ENCODE measurements at regions not wholly inside any gene's neighbourhood (a gene's known extent, or its start where the extent isn't known, plus 50 kb on each side); places are given as distances from the start of the nearest gene placed in this dataset.

DNA sequence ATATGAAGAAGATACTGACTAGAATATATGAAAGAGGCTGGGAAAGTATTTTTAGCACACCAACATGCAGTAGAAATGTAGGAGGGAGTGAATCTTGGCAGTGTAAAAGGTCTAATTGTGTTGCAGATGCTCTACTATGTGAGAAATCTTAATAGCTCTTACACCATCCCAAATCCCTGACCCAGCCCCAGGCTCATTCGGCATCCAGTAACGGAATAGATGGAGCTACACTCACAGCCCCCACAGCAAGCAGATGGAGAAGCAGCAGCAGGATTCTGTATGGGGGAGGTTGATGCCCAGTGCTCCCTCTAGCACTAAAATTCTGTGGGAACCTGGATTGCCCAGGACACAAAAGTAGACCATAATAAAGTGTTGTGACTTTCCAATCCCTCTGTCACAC lies 153.2 kb upstream of the PRDX4 start:
- H3K4me3 Mint-ChIP-seq: no peak overlapping the region
- H3K4me1 Mint-ChIP-seq: peaks cover 38% of the 10 kb centered on the region
- peaks cover 5% of the 10 kb centered on the region for H3K27me3 Mint-ChIP-seq (ENCODE audit: insufficient read depth, low read depth, poor library complexity)
- Histone ChIP-seq H3K9me2 (ENCODE audit: insufficient read depth) (no peaks in the 10 kb centered on the region), H2AFZ (no peak overlapping the region), H3K36me3 (ENCODE audit: insufficient read depth) (no peaks in the 10 kb centered on the region), H3F3A (replicated peaks; ENCODE audit: low read depth) (no peaks in the 10 kb centered on the region), H3K27me3 (ENCODE audit: insufficient read depth) (no peaks in the 10 kb centered on the region), H3K4me1 (ENCODE audit: insufficient read depth) (peaks cover 37% of the 10 kb centered on the region), H3K4me2 (peak overlapping the region; percentile 68), H3K79me2 (replicated peaks; ENCODE audit: insufficient read depth) (no peaks in the 10 kb centered on the region), H3K27ac (ENCODE audit: low read depth) (peak overlapping the region; percentile 89), H3K4me3 (no peak overlapping the region), H4K20me1 (replicated peaks; ENCODE audit: insufficient read depth) (no peaks in the 10 kb centered on the region)
- 0 out of 2 replicates have a peak overlapping the region, but pooled peaks have one; percentile 32 for H3K27ac Mint-ChIP-seq
- H3K9me3 Mint-ChIP-seq: peaks cover 1% of the 10 kb centered on the region; the same call in 2 of the 3 replicates
- no peak; the same call in 2 of the 3 replicates for ATAC-seq
- H3K36me3 Mint-ChIP-seq (ENCODE audit: low read depth): peaks cover 1% of the 10 kb centered on the region; the same call in 2 of the 3 replicates
- DNase-seq (ENCODE audit: low spot score): no peak
- no peak for TF ChIP-seq CREB1 (CRISPR knock-in tag; IDR thresholded peaks at IDR 0.05; ENCODE audit: low read depth)
- TF ChIP-seq, protein P1, sequence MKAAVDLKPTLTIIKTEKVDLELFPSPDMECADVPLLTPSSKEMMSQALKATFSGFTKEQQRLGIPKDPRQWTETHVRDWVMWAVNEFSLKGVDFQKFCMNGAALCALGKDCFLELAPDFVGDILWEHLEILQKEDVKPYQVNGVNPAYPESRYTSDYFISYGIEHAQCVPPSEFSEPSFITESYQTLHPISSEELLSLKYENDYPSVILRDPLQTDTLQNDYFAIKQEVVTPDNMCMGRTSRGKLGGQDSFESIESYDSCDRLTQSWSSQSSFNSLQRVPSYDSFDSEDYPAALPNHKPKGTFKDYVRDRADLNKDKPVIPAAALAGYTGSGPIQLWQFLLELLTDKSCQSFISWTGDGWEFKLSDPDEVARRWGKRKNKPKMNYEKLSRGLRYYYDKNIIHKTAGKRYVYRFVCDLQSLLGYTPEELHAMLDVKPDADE (IDR thresholded peaks at IDR 0.05): no peak
- TF ChIP-seq EZH2phosphoT487 (IDR thresholded peaks at IDR 0.05; ENCODE audit: unreplicated experiment): no peak
- TF ChIP-seq ZNF331 (CRISPR knock-in tag; IDR thresholded peaks at IDR 0.05; ENCODE audit: low read depth): no peak
- no peak for TF ChIP-seq NANOG (IDR thresholded peaks at IDR 0.05; ENCODE audit: borderline replicate concordance)
- no peak for TF ChIP-seq JUNB (IDR thresholded peaks at IDR 0.05; ENCODE audit: unreplicated experiment)
- no peak for TF ChIP-seq ZNF114 (CRISPR knock-in tag; IDR thresholded peaks at IDR 0.05)
- TF ChIP-seq, protein P2, sequence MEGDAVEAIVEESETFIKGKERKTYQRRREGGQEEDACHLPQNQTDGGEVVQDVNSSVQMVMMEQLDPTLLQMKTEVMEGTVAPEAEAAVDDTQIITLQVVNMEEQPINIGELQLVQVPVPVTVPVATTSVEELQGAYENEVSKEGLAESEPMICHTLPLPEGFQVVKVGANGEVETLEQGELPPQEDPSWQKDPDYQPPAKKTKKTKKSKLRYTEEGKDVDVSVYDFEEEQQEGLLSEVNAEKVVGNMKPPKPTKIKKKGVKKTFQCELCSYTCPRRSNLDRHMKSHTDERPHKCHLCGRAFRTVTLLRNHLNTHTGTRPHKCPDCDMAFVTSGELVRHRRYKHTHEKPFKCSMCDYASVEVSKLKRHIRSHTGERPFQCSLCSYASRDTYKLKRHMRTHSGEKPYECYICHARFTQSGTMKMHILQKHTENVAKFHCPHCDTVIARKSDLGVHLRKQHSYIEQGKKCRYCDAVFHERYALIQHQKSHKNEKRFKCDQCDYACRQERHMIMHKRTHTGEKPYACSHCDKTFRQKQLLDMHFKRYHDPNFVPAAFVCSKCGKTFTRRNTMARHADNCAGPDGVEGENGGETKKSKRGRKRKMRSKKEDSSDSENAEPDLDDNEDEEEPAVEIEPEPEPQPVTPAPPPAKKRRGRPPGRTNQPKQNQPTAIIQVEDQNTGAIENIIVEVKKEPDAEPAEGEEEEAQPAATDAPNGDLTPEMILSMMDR (conservative IDR thresholded peaks at IDR 0.05; ENCODE audit: low read depth in 2 of 2): no peak
- no peak for TF ChIP-seq STAT1 (IDR thresholded peaks at IDR 0.05; ENCODE audit: unreplicated experiment)
- no peak for TF ChIP-seq POLR2AphosphoS5 (IDR thresholded peaks at IDR 0.05; ENCODE audit: low read depth)
- TF ChIP-seq EZH2 (IDR thresholded peaks at IDR 0.05; ENCODE audit: low read depth, unreplicated experiment): no peak
- TF ChIP-seq, protein P3, sequence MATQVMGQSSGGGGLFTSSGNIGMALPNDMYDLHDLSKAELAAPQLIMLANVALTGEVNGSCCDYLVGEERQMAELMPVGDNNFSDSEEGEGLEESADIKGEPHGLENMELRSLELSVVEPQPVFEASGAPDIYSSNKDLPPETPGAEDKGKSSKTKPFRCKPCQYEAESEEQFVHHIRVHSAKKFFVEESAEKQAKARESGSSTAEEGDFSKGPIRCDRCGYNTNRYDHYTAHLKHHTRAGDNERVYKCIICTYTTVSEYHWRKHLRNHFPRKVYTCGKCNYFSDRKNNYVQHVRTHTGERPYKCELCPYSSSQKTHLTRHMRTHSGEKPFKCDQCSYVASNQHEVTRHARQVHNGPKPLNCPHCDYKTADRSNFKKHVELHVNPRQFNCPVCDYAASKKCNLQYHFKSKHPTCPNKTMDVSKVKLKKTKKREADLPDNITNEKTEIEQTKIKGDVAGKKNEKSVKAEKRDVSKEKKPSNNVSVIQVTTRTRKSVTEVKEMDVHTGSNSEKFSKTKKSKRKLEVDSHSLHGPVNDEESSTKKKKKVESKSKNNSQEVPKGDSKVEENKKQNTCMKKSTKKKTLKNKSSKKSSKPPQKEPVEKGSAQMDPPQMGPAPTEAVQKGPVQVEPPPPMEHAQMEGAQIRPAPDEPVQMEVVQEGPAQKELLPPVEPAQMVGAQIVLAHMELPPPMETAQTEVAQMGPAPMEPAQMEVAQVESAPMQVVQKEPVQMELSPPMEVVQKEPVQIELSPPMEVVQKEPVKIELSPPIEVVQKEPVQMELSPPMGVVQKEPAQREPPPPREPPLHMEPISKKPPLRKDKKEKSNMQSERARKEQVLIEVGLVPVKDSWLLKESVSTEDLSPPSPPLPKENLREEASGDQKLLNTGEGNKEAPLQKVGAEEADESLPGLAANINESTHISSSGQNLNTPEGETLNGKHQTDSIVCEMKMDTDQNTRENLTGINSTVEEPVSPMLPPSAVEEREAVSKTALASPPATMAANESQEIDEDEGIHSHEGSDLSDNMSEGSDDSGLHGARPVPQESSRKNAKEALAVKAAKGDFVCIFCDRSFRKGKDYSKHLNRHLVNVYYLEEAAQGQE (IDR thresholded peaks at IDR 0.05; ENCODE audit: unreplicated experiment): no peak
- TF ChIP-seq ZNF462 (CRISPR knock-in tag; IDR thresholded peaks at IDR 0.05): no peak
